GM06990 (cell line): ENCODE measurements at regions not wholly inside any gene's neighbourhood (a gene's known extent, or its start where the extent isn't known, plus 50 kb on each side); places are given as distances from the start of the nearest gene placed in this dataset.

Experiments used
- DNase-seq: peaks from one replicate; pipeline ENCODE4 v3.0.0-alpha.2; 2011; ENCODE audit not compliant: insufficient read length; ENCODE audit errors: extremely low read depth
- H3K27me3 ChIP-seq: replicated peaks from 2 replicates; pipeline ENCODE4 v1.6.0; 2011; ENCODE audit warnings: low read length; ENCODE audit not compliant: control insufficient read depth, insufficient read depth
- H3K36me3 ChIP-seq: 2 replicates; pipeline ENCODE4 v1.5.1; 2011; ENCODE audit warnings: low read length; ENCODE audit not compliant: control insufficient read depth, insufficient read depth
- H3K4me3 ChIP-seq: replicated peaks from 2 replicates; pipeline ENCODE4 v1.5.1; 2011; ENCODE audit warnings: low read depth, mild to moderate bottlenecking, control low read depth, low read length
- TF ChIP-seq, protein P1 (sequence below): IDR thresholded peaks from 2 replicates; pipeline ENCODE4 v1.5.1; 2011; ENCODE audit warnings: low read length, control low read depth, mild to moderate bottlenecking, inconsistent platforms; ENCODE audit not compliant: insufficient read depth, poor library complexity, severe bottlenecking

- DNase-seq: no peak
- Histone ChIP-seq H3K4me3 (no peak overlapping the region), H3K36me3 (no peaks in the 10 kb centered on the region), H3K27me3 (no peaks in the 10 kb centered on the region)
- TF ChIP-seq, protein P1, sequence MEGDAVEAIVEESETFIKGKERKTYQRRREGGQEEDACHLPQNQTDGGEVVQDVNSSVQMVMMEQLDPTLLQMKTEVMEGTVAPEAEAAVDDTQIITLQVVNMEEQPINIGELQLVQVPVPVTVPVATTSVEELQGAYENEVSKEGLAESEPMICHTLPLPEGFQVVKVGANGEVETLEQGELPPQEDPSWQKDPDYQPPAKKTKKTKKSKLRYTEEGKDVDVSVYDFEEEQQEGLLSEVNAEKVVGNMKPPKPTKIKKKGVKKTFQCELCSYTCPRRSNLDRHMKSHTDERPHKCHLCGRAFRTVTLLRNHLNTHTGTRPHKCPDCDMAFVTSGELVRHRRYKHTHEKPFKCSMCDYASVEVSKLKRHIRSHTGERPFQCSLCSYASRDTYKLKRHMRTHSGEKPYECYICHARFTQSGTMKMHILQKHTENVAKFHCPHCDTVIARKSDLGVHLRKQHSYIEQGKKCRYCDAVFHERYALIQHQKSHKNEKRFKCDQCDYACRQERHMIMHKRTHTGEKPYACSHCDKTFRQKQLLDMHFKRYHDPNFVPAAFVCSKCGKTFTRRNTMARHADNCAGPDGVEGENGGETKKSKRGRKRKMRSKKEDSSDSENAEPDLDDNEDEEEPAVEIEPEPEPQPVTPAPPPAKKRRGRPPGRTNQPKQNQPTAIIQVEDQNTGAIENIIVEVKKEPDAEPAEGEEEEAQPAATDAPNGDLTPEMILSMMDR: no peak
Observed at GRCh38 chr11:104672897-104673296, 225.4 kb downstream of the CASP12 start.

- Histone ChIP-seq H3K27me3 (no peaks in the 10 kb centered on the region), H3K36me3 (no peaks in the 10 kb centered on the region), H3K4me3 (no peak overlapping the region)
- no peak for DNase-seq
- TF ChIP-seq, protein P1: no peak
Observed at GRCh38 chr11:104668797-104669463, 229.3 kb downstream of the CASP12 start.

- TF ChIP-seq, protein P1: no peak
- H3K27me3 ChIP-seq: no peaks in the 10 kb centered on the region
Observed at GRCh38 chr11:104666624-104667023, 231.6 kb downstream of the CASP12 start.

GRCh38 chr11:104665641-104666040 lies 232.6 kb downstream of the CASP12 start:
- H3K36me3 ChIP-seq: no peaks in the 10 kb centered on the region
- no peak for DNase-seq
- no peaks in the 10 kb centered on the region for H3K27me3 ChIP-seq
- TF ChIP-seq, protein P1: no peak
- no peak overlapping the region for H3K4me3 ChIP-seq

More at GRCh38 chr11:104666624-104667023, 231.6 kb downstream of the CASP12 start:
- H3K4me3 ChIP-seq: no peak overlapping the region
- DNase-seq: no peak
- H3K36me3 ChIP-seq: no peaks in the 10 kb centered on the region

- H3K36me3 ChIP-seq: no peaks in the 10 kb centered on the region
- TF ChIP-seq, protein P1: no peak
- H3K4me3 ChIP-seq: no peak overlapping the region
- no peaks in the 10 kb centered on the region for H3K27me3 ChIP-seq
- DNase-seq: no peak
Observed at GRCh38 chr11:104663190-104664140, 234.8 kb downstream of the CASP12 start.
